SK-N-SH treated with all-trans-retinoic acid at 6 μM for 48 hours (cell line): ENCODE measurements at regions not wholly inside any gene's neighbourhood (a gene's known extent, or its start where the extent isn't known, plus 50 kb on each side); places are given as distances from the start of the nearest gene placed in this dataset.

Experiments
- ATAC-seq: fragments of 200-7000 bp; cut with Tn5 transposase; 3 replicates; pipeline ENCODE4 v1.9.1; 2020; ENCODE audit warnings: mild to moderate bottlenecking, moderate library complexity
- BACH2 ChIP-seq: fragments of 250-450 bp; sonication (Bioruptor Pico); IDR thresholded peaks from 2 replicates; pipeline ENCODE4 v1.9.0; 2021; ENCODE audit warnings: mild to moderate bottlenecking, borderline replicate concordance
- CSDC2 ChIP-seq: fragments of 250-450 bp; sonication (Bioruptor Pico); IDR thresholded peaks from 2 replicates; pipeline ENCODE4 v1.5.0; 2020; ENCODE audit warnings: mild to moderate bottlenecking, moderate library complexity
- ESRRG ChIP-seq: fragments of 250-450 bp; sonication (Bioruptor Pico); IDR thresholded peaks from 2 replicates; pipeline ENCODE4 v1.6.1; 2021; ENCODE audit warnings: mild to moderate bottlenecking
- GLIS3 ChIP-seq: fragments of 250-450 bp; sonication (Bioruptor Pico); IDR thresholded peaks from 2 replicates; pipeline ENCODE4 v1.5.0; 2020; ENCODE audit warnings: mild to moderate bottlenecking, moderate library complexity
- ISL1 ChIP-seq: fragments of 250-450 bp; sonication (Bioruptor Pico); IDR thresholded peaks from 2 replicates; pipeline ENCODE4 v2.1.2; 2022; ENCODE audit warnings: mild to moderate bottlenecking, moderate library complexity
- OSR1 ChIP-seq: fragments of 250-450 bp; sonication (Bioruptor Pico); IDR thresholded peaks from 2 replicates; pipeline ENCODE4 v1.8.0; 2022; ENCODE audit warnings: moderate library complexity, mild to moderate bottlenecking, inconsistent platforms
- PPARA ChIP-seq: fragments of 250-450 bp; sonication (Bioruptor Pico); IDR thresholded peaks from 2 replicates; pipeline ENCODE4 v1.5.0; 2020; ENCODE audit warnings: mild to moderate bottlenecking, borderline replicate concordance
- RARB ChIP-seq: fragments of 250-450 bp; sonication (Bioruptor Pico); IDR thresholded peaks from 2 replicates; pipeline ENCODE4 v1.8.0; 2021; ENCODE audit warnings: mild to moderate bottlenecking, moderate library complexity
- TCF4 ChIP-seq: fragments of 250-450 bp; sonication (Bioruptor Pico); IDR thresholded peaks from 2 replicates; pipeline ENCODE4 v1.8.0; 2021; ENCODE audit warnings: mild to moderate bottlenecking, moderate library complexity, borderline replicate concordance
- TOX ChIP-seq: fragments of 250-450 bp; sonication (Bioruptor Pico); IDR thresholded peaks from 2 replicates; pipeline ENCODE4 v1.8.0; 2021; ENCODE audit warnings: mild to moderate bottlenecking, moderate library complexity, borderline replicate concordance
- ZFP3 ChIP-seq: fragments of 250-450 bp; sonication (Bioruptor Pico); IDR thresholded peaks from 2 replicates; pipeline ENCODE4 v1.5.0; 2020; ENCODE audit warnings: mild to moderate bottlenecking, moderate library complexity
- ZFP30 ChIP-seq: fragments of 450-650 bp; formaldehyde crosslinking; IDR thresholded peaks from 2 replicates; pipeline ENCODE4 v1.5.0; 2022; ENCODE audit warnings: mild to moderate bottlenecking, moderate library complexity
- ZNF565 ChIP-seq: fragments of 450-650 bp; formaldehyde crosslinking; conservative IDR thresholded peaks from 2 replicates; pipeline ENCODE4 v1.5.0; 2020; ENCODE audit warnings: low read depth, mild to moderate bottlenecking, moderate library complexity
- ZNF70 ChIP-seq: fragments of 450-650 bp; formaldehyde crosslinking; IDR thresholded peaks from 2 replicates; pipeline ENCODE4 v1.5.0; 2020; ENCODE audit warnings: mild to moderate bottlenecking, moderate library complexity
- ZNF8 ChIP-seq: fragments of 450-650 bp; formaldehyde crosslinking; IDR thresholded peaks from 2 replicates; pipeline ENCODE4 v1.5.0; 2020; ENCODE audit warnings: mild to moderate bottlenecking, moderate library complexity
- TF ChIP-seq, protein P1 (sequence below): fragments of 250-450 bp; sonication (Bioruptor Pico); IDR thresholded peaks from 2 replicates; pipeline ENCODE4 v1.8.0; 2021; ENCODE audit warnings: low read depth, mild to moderate bottlenecking, moderate library complexity, borderline replicate concordance
- TF ChIP-seq, protein P2 (sequence below): fragments of 250-450 bp; sonication (Bioruptor Pico); IDR thresholded peaks from 2 replicates; pipeline ENCODE4 v1.5.1; 2020; ENCODE audit warnings: low read depth, mild to moderate bottlenecking, moderate library complexity
- TF ChIP-seq, protein P3 (sequence below): fragments of 250-450 bp; sonication (Bioruptor Pico); IDR thresholded peaks from 2 replicates; pipeline ENCODE4 v1.5.1; 2021; ENCODE audit warnings: mild to moderate bottlenecking, moderate library complexity
- TF ChIP-seq, protein P4 (sequence below): fragments of 250-450 bp; sonication (Bioruptor Pico); IDR thresholded peaks from 2 replicates; pipeline ENCODE4 v1.8.0; 2020; ENCODE audit warnings: mild to moderate bottlenecking, moderate library complexity, borderline replicate concordance
- TF ChIP-seq, protein P5 (sequence below): fragments of 250-450 bp; sonication (Bioruptor Pico); IDR thresholded peaks from 2 replicates; pipeline ENCODE4 v1.5.0; 2020; ENCODE audit warnings: mild to moderate bottlenecking, moderate library complexity

DNA sequence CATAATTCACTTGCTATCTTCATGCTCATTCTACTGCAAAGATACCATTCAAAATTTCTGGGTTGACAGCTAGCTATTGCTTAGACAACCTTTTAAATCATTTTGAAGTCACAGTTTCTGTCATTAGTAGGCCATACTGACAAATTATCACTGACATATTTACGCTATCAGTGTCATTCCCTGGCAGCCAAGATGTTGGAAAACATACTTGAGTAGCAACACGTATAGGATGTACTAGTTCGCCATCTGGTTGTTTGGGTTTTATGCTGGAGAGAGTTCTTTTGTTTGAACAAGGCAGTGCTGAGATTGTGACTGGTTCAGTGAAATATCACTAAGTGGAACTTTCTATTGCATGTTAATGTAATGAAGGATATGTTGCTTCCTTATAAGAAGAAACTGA lies 621.9 kb downstream of the DTWD2 start:
- TF ChIP-seq, protein P1, sequence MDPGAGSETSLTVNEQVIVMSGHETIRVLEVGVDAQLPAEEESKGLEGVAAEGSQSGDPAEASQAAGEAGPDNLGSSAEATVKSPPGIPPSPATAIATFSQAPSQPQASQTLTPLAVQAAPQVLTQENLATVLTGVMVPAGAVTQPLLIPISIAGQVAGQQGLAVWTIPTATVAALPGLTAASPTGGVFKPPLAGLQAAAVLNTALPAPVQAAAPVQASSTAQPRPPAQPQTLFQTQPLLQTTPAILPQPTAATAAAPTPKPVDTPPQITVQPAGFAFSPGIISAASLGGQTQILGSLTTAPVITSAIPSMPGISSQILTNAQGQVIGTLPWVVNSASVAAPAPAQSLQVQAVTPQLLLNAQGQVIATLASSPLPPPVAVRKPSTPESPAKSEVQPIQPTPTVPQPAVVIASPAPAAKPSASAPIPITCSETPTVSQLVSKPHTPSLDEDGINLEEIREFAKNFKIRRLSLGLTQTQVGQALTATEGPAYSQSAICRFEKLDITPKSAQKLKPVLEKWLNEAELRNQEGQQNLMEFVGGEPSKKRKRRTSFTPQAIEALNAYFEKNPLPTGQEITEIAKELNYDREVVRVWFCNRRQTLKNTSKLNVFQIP (CRISPR knock-in tag) = no peak
- no peak for TF ChIP-seq ZNF565 (CRISPR knock-in tag)
- no peak for TF ChIP-seq RARB
- no peak for TF ChIP-seq OSR1 (CRISPR knock-in tag)
- TF ChIP-seq ZNF8 (CRISPR knock-in tag) = no peak
- no peak for TF ChIP-seq ZFP3 (CRISPR knock-in tag)
- TF ChIP-seq GLIS3 (CRISPR knock-in tag) = no peak
- TF ChIP-seq, protein P2, sequence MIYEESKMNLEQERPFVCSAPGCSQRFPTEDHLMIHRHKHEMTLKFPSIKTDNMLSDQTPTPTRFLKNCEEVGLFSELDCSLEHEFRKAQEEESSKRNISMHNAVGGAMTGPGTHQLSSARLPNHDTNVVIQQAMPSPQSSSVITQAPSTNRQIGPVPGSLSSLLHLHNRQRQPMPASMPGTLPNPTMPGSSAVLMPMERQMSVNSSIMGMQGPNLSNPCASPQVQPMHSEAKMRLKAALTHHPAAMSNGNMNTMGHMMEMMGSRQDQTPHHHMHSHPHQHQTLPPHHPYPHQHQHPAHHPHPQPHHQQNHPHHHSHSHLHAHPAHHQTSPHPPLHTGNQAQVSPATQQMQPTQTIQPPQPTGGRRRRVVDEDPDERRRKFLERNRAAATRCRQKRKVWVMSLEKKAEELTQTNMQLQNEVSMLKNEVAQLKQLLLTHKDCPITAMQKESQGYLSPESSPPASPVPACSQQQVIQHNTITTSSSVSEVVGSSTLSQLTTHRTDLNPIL = no peak
- no peak for TF ChIP-seq ZFP30 (CRISPR knock-in tag)
- no peak for TF ChIP-seq CSDC2 (CRISPR knock-in tag)
- no peak for TF ChIP-seq ZNF70 (CRISPR knock-in tag)
- TF ChIP-seq ESRRG (CRISPR knock-in tag) = no peak
- TF ChIP-seq TOX (CRISPR knock-in tag) = no peak
- TF ChIP-seq, protein P3, sequence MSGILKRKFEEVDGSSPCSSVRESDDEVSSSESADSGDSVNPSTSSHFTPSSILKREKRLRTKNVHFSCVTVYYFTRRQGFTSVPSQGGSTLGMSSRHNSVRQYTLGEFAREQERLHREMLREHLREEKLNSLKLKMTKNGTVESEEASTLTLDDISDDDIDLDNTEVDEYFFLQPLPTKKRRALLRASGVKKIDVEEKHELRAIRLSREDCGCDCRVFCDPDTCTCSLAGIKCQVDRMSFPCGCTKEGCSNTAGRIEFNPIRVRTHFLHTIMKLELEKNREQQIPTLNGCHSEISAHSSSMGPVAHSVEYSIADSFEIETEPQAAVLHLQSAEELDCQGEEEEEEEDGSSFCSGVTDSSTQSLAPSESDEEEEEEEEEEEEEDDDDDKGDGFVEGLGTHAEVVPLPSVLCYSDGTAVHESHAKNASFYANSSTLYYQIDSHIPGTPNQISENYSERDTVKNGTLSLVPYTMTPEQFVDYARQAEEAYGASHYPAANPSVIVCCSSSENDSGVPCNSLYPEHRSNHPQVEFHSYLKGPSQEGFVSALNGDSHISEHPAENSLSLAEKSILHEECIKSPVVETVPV (CRISPR knock-in tag) = no peak
- no peak for ATAC-seq

DNA sequence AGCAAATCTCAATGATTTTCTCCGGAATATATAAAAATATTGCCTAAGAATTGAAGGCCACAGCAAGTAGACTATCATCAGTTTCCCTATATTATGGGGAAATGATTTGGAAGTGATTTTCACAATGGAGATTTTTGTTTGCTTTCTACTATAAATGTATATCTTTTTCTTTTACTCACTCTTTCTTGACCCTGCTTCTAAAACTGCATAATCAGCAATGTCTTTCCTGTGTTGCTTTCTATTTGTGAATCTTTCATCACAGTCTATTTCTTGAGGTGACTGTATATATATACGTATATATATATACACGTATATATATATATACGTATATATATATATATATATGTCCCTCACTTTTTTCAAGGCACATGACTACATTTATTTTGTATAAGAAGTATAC lies 622.6 kb downstream of the DTWD2 start:
- TF ChIP-seq PPARA (CRISPR knock-in tag) (no peak), OSR1 (CRISPR knock-in tag) (no peak), BACH2 (CRISPR knock-in tag) (no peak), TOX (CRISPR knock-in tag) (no peak), TCF4 (CRISPR knock-in tag) (no peak), ZFP3 (CRISPR knock-in tag) (no peak), GLIS3 (CRISPR knock-in tag) (no peak), ZNF70 (CRISPR knock-in tag) (no peak), ISL1 (CRISPR knock-in tag) (no peak)
- TF ChIP-seq, protein P4, sequence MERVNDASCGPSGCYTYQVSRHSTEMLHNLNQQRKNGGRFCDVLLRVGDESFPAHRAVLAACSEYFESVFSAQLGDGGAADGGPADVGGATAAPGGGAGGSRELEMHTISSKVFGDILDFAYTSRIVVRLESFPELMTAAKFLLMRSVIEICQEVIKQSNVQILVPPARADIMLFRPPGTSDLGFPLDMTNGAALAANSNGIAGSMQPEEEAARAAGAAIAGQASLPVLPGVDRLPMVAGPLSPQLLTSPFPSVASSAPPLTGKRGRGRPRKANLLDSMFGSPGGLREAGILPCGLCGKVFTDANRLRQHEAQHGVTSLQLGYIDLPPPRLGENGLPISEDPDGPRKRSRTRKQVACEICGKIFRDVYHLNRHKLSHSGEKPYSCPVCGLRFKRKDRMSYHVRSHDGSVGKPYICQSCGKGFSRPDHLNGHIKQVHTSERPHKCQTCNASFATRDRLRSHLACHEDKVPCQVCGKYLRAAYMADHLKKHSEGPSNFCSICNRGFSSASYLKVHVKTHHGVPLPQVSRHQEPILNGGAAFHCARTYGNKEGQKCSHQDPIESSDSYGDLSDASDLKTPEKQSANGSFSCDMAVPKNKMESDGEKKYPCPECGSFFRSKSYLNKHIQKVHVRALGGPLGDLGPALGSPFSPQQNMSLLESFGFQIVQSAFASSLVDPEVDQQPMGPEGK (CRISPR knock-in tag) = no peak
- TF ChIP-seq, protein P2 = no peak
- TF ChIP-seq, protein P5, sequence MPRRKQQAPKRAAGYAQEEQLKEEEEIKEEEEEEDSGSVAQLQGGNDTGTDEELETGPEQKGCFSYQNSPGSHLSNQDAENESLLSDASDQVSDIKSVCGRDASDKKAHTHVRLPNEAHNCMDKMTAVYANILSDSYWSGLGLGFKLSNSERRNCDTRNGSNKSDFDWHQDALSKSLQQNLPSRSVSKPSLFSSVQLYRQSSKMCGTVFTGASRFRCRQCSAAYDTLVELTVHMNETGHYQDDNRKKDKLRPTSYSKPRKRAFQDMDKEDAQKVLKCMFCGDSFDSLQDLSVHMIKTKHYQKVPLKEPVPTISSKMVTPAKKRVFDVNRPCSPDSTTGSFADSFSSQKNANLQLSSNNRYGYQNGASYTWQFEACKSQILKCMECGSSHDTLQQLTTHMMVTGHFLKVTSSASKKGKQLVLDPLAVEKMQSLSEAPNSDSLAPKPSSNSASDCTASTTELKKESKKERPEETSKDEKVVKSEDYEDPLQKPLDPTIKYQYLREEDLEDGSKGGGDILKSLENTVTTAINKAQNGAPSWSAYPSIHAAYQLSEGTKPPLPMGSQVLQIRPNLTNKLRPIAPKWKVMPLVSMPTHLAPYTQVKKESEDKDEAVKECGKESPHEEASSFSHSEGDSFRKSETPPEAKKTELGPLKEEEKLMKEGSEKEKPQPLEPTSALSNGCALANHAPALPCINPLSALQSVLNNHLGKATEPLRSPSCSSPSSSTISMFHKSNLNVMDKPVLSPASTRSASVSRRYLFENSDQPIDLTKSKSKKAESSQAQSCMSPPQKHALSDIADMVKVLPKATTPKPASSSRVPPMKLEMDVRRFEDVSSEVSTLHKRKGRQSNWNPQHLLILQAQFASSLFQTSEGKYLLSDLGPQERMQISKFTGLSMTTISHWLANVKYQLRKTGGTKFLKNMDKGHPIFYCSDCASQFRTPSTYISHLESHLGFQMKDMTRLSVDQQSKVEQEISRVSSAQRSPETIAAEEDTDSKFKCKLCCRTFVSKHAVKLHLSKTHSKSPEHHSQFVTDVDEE (CRISPR knock-in tag) = no peak
- TF ChIP-seq, protein P3 (CRISPR knock-in tag) = no peak
- ATAC-seq = no peak
